ENCODE measurements at regions not wholly inside any gene's neighbourhood (a gene's known extent, or its start where the extent isn't known, plus 50 kb on each side); places are given as distances from the start of the nearest gene placed in this dataset.
A peak's percentile ranks its signal among the peaks of the same experiment; 100 is the strongest.

GRCh38 chr3:65252266-65252665 is 564.5 kb upstream of the ADAMTS9 start:
- TF ChIP-seq, protein P1, sequence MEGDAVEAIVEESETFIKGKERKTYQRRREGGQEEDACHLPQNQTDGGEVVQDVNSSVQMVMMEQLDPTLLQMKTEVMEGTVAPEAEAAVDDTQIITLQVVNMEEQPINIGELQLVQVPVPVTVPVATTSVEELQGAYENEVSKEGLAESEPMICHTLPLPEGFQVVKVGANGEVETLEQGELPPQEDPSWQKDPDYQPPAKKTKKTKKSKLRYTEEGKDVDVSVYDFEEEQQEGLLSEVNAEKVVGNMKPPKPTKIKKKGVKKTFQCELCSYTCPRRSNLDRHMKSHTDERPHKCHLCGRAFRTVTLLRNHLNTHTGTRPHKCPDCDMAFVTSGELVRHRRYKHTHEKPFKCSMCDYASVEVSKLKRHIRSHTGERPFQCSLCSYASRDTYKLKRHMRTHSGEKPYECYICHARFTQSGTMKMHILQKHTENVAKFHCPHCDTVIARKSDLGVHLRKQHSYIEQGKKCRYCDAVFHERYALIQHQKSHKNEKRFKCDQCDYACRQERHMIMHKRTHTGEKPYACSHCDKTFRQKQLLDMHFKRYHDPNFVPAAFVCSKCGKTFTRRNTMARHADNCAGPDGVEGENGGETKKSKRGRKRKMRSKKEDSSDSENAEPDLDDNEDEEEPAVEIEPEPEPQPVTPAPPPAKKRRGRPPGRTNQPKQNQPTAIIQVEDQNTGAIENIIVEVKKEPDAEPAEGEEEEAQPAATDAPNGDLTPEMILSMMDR (conservative IDR thresholded peaks at IDR 0.05; ENCODE audit: low read depth, low read length), result no peak
- no peak overlapping the region for H3K4me3 ChIP-seq (ENCODE audit: low read depth, low read length)
- DNase-seq (ENCODE audit: low read depth), result peak; percentile 23

- TF ChIP-seq, protein P1 (conservative IDR thresholded peaks at IDR 0.05; ENCODE audit: low read depth, low read length), result no peak
- H3K4me3 ChIP-seq (ENCODE audit: low read depth, low read length), result no peak overlapping the region
- DNase-seq (ENCODE audit: low read depth), result no peak
Measured at GRCh38 chr3:65251375-65251774, 563.6 kb upstream of the ADAMTS9 start.

DNA sequence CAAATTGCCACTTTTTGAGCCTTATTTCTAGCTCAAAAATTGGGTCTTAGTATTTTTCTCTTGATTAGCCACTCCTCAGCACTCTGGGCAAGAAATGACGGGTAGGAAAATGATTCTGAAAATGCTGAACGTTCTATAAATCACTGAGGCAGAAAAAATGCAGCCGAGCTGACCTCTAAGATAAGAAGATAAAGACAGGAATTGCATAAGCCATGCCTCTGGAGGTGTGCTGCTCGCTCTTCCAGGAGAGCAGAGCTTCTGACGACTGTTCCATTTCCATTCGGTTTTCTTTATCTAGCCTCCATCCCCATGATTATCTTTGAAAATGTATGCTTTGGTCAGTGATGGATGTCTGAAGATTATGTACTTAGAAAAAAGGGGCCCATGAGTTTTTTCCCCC is 558.8 kb upstream of the ADAMTS9 start:
- no peak for DNase-seq (ENCODE audit: low read depth)
- no peak overlapping the region for H3K4me3 ChIP-seq (ENCODE audit: low read depth, low read length)
- TF ChIP-seq, protein P1 (conservative IDR thresholded peaks at IDR 0.05; ENCODE audit: low read depth, low read length), result no peak

DNA sequence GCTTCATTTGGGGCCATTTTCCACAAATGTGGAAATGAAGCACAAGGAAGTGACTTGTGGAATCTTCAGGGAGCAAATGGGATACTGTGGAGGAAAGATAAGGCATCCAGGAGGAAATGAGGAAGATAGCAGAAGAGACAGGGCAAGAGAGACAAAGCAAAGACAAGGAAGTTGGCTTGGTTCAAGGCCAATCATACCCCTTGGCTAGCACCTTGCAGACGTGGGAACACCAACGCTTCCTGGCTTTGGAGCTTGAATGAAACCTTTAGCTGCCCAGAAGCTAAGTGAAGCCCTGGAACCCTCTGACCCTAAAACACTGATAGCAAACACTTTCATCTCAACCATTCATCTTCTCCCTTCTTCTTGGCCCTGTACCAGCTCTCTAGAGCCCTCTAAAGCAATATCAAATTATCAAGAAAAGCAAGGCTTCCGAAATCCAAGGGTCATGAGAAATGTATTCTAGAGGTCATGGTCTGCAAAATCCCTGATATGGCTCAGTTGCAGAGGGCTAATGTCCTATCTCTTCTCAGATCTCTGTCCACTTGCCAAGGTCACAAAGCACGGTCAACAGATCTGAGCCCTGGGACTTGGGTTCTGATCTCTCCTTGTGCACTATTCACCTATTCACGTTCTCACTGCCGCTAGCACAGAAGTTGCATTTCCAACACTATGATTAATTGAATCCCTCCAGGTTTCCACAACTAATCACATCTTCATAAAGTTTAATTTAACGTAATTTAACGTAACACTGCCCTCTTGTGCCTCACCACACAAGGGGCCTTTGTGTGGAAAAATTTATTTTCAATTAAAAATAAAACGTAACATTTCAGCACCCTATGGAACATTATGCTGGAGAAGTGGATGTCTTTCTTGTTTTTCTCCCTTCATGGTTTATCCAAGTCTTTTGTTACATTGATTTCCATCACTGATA is 557.6 kb upstream of the ADAMTS9 start:
- no peak for DNase-seq (ENCODE audit: low read depth)

DNA sequence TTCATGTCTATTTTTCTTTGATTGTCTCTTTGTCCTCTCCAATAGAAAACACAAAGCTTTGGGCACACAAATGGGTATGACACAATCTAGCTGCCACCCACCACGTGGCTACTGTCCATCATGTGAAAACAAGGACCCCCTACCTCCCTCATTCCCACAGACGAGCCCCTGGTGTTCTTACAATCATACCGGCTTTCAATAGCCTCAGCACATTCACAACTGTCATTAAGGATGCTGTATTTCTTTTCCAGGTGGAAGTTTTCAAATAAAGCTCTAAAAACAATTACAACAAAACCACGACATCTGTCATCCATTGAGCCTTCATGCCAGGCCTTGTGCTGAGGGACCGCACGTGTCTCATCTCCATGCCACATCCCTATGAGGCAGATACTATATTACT is 552.6 kb upstream of the ADAMTS9 start:
- no peak overlapping the region for H3K4me3 ChIP-seq (ENCODE audit: low read depth, low read length)
- DNase-seq (ENCODE audit: low read depth), result no peak
- TF ChIP-seq, protein P1 (conservative IDR thresholded peaks at IDR 0.05; ENCODE audit: low read depth, low read length), result no peak

More for the DNA sequence above, 557.6 kb upstream of the ADAMTS9 start:
- no peak overlapping the region for H3K4me3 ChIP-seq (ENCODE audit: low read depth, low read length)
- TF ChIP-seq, protein P1 (conservative IDR thresholded peaks at IDR 0.05; ENCODE audit: low read depth, low read length), result peak; percentile 60

GRCh38 chr3:65238652-65239051 is 550.9 kb upstream of the ADAMTS9 start:
- no peak for DNase-seq (ENCODE audit: low read depth)
- no peak overlapping the region for H3K4me3 ChIP-seq (ENCODE audit: low read depth, low read length)
- TF ChIP-seq, protein P1 (conservative IDR thresholded peaks at IDR 0.05; ENCODE audit: low read depth, low read length), result no peak

DNA sequence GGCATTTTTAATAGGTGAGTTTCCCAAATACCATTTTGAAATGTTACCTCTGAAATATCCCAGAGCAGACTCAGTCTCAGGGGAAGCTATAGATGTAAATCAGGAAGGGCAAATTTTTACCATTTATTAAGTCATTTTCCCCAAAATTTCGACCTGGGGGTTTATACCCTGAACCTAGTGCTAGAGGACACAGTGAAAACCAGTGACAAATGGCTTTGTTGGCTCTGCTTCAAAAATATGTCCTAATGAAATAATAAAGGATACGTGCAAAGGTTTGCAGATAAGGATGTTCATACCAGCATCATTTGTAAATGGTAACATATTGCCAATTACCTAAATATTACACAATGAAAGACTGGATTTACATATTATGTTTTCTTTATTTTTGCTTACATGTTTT is 546.7 kb upstream of the ADAMTS9 start:
- TF ChIP-seq, protein P1 (conservative IDR thresholded peaks at IDR 0.05; ENCODE audit: low read depth, low read length), result no peak
- no peak for DNase-seq (ENCODE audit: low read depth)
- H3K4me3 ChIP-seq (ENCODE audit: low read depth, low read length), result no peak overlapping the region
